Tibial nerve (tissue), 4 donors: ENCODE measurements at regions not wholly inside any gene's neighbourhood (a gene's known extent, or its start where the extent isn't known, plus 50 kb on each side); places are given as distances from the start of the nearest gene placed in this dataset.

Experiments
- EP300 ChIP-seq, 2 donors: sonication (generic); formaldehyde crosslinking; IDR thresholded peaks; one replicate each; pipeline ENCODE4 v1.6.1; 2017; ENCODE audit warnings: antibody characterized with exemption in 2 of 2, mild to moderate bottlenecking in 1 of 2
- TF ChIP-seq, protein P1 (sequence below), 5 experiments: fragments of 200-600 bp in 3 of 5; fragments of 450-650 bp in 2 of 5; sonication (generic) in 3 of 5; IDR thresholded peaks; one replicate each; pipeline ENCODE4 v1.5.1; 2016 to 2019; ENCODE audit warnings: antibody characterized with exemption in 5 of 5, mild to moderate bottlenecking in 3 of 5, moderate library complexity in 2 of 5

GRCh38 chr20:11813106-11813890 is 104.4 kb upstream of the BTBD3 start:
- TF ChIP-seq EP300 (IDR thresholded peaks at IDR 0.05) = no peak
- TF ChIP-seq, protein P1, sequence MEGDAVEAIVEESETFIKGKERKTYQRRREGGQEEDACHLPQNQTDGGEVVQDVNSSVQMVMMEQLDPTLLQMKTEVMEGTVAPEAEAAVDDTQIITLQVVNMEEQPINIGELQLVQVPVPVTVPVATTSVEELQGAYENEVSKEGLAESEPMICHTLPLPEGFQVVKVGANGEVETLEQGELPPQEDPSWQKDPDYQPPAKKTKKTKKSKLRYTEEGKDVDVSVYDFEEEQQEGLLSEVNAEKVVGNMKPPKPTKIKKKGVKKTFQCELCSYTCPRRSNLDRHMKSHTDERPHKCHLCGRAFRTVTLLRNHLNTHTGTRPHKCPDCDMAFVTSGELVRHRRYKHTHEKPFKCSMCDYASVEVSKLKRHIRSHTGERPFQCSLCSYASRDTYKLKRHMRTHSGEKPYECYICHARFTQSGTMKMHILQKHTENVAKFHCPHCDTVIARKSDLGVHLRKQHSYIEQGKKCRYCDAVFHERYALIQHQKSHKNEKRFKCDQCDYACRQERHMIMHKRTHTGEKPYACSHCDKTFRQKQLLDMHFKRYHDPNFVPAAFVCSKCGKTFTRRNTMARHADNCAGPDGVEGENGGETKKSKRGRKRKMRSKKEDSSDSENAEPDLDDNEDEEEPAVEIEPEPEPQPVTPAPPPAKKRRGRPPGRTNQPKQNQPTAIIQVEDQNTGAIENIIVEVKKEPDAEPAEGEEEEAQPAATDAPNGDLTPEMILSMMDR (IDR thresholded peaks at IDR 0.05) = no peak
